PFSK-1 (cell line): ENCODE measurements at regions not wholly inside any gene's neighbourhood (a gene's known extent, or its start where the extent isn't known, plus 50 kb on each side); places are given as distances from the start of the nearest gene placed in this dataset.

Experiments used
- FOXP2 ChIP-seq: optimal IDR thresholded peaks from 2 replicates; pipeline ENCODE3; 2011; ENCODE audit warnings: borderline replicate concordance, control low read depth, inconsistent platforms; ENCODE audit not compliant: insufficient read depth; ENCODE audit errors: extremely low read length, extremely low read depth
- POLR2AphosphoS5 ChIP-seq: IDR thresholded peaks from 2 replicates; pipeline ENCODE4 v1.6.1; 2012; ENCODE audit warnings: low read depth, mild to moderate bottlenecking, control low read depth, low read length, moderate library complexity
- REST ChIP-seq, 2 experiments: IDR thresholded peaks; 2 replicates each; pipeline versions ENCODE4 v1.6.1 to v1.8.0; 2011 to 2012; ENCODE audit warnings: low read depth in 2 of 2, low read length in 2 of 2, control low read depth in 1 of 2, inconsistent platforms in 1 of 2, mild to moderate bottlenecking in 1 of 2, moderate library complexity in 1 of 2; ENCODE audit not compliant: insufficient read depth in 1 of 2
- SIN3A ChIP-seq: IDR thresholded peaks from 2 replicates; pipeline ENCODE4 v1.6.1; 2012; ENCODE audit warnings: mild to moderate bottlenecking, low read length, moderate library complexity, borderline replicate concordance; ENCODE audit not compliant: insufficient read depth
- TAF1 ChIP-seq: IDR thresholded peaks from 2 replicates; pipeline ENCODE4 v1.6.1; 2012; ENCODE audit warnings: low read length, control low read depth, borderline replicate concordance; ENCODE audit not compliant: insufficient read depth

- TF ChIP-seq FOXP2 (no peak), POLR2AphosphoS5 (no peak), SIN3A (no peak), TAF1 (no peak), REST (IDR thresholded peaks at IDR 0.05; ENCODE audit: insufficient read depth in 1 of 2, low read depth in 2 of 2, low read length in 2 of 2) (no peak)
Measured at GRCh38 chr13:68627379-68627778, 1397.2 kb upstream of the PCDH9 start.

- TF ChIP-seq POLR2AphosphoS5 (no peak), FOXP2 (no peak), TAF1 (no peak), SIN3A (no peak), REST (IDR thresholded peaks at IDR 0.05; ENCODE audit: insufficient read depth in 1 of 2, low read depth in 2 of 2, low read length in 2 of 2) (no peak)
Measured at GRCh38 chr13:68616600-68617222, 1386.6 kb upstream of the PCDH9 start.

- TF ChIP-seq POLR2AphosphoS5 = no peak
- no peak for TF ChIP-seq REST (IDR thresholded peaks at IDR 0.05; ENCODE audit: insufficient read depth in 1 of 2, low read depth in 2 of 2, low read length in 2 of 2)
- no peak for TF ChIP-seq TAF1
- TF ChIP-seq FOXP2 = no peak
- TF ChIP-seq SIN3A = no peak
Measured at GRCh38 chr13:68609661-68610060, 1379.5 kb upstream of the PCDH9 start.

- TF ChIP-seq FOXP2 (no peak), POLR2AphosphoS5 (no peak), SIN3A (no peak), TAF1 (no peak), REST (IDR thresholded peaks at IDR 0.05; ENCODE audit: insufficient read depth in 1 of 2, low read depth in 2 of 2, low read length in 2 of 2) (no peak)
Measured at GRCh38 chr13:68608147-68608546, 1378.0 kb upstream of the PCDH9 start.

GRCh38 chr13:68597641-68598040 lies 1367.5 kb upstream of the PCDH9 start:
- no peak for TF ChIP-seq POLR2AphosphoS5
- no peak for TF ChIP-seq REST (IDR thresholded peaks at IDR 0.05; ENCODE audit: insufficient read depth in 1 of 2, low read depth in 2 of 2, low read length in 2 of 2)
- TF ChIP-seq TAF1 = no peak
- no peak for TF ChIP-seq SIN3A
- TF ChIP-seq FOXP2 = no peak
